ENCODE measurements at regions not wholly inside any gene's neighbourhood (a gene's known extent, or its start where the extent isn't known, plus 50 kb on each side); places are given as distances from the start of the nearest gene placed in this dataset.

DNA sequence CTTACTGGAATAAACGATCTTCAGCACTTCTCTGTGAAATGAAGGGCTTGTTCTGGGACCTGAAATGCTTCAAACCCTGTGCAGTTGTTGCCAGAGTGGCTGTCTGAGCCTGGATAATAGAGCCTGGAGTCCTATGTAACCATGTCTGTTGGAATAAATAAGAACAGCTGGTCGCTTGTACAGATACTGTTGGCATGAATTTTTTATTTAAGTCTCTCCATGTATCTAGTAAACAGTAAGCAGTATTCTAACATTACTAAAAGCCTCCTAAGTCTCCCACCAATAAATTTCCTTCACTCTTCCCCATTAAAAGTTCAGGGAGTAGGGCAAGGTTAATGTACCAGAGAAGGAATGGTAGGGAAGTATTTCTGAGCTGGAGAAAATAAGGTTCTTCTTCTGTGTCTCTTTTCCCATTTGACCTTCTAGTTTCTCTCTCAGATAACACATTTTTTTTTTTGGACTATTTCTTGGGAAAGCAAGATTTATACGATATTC is 227.5 kb downstream of the PRL start:
- TF ChIP-seq, protein P1, sequence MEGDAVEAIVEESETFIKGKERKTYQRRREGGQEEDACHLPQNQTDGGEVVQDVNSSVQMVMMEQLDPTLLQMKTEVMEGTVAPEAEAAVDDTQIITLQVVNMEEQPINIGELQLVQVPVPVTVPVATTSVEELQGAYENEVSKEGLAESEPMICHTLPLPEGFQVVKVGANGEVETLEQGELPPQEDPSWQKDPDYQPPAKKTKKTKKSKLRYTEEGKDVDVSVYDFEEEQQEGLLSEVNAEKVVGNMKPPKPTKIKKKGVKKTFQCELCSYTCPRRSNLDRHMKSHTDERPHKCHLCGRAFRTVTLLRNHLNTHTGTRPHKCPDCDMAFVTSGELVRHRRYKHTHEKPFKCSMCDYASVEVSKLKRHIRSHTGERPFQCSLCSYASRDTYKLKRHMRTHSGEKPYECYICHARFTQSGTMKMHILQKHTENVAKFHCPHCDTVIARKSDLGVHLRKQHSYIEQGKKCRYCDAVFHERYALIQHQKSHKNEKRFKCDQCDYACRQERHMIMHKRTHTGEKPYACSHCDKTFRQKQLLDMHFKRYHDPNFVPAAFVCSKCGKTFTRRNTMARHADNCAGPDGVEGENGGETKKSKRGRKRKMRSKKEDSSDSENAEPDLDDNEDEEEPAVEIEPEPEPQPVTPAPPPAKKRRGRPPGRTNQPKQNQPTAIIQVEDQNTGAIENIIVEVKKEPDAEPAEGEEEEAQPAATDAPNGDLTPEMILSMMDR (IDR thresholded peaks at IDR 0.05) = no peak
- TF ChIP-seq POLR2A (IDR thresholded peaks at IDR 0.05) = no peak
